ENCODE measurements at regions not wholly inside any gene's neighbourhood (a gene's known extent, or its start where the extent isn't known, plus 50 kb on each side); places are given as distances from the start of the nearest gene placed in this dataset.
"Not testable (repeated sequence)": the region's sequence is repeated elsewhere in the genome, so short reads cannot be mapped to it uniquely, and the experiment has no call there.

DNA sequence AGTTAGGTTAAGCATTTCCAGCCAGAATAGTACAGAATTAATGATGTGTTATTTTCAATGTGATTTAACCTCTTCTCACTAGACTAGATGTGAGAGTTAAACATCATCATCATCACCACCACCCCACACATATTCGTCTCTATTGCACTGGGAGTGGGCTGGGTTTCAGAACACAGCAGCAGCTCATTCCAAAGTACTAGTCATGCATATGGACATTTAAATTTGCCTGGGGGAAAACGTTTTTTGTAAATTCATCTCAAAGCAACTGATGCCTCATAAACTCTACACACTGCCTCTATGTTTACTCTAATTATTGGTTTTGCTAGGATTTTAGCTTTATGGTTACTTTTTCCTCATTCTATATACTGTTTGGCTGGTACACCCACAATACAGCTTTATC, 509.1 kb downstream of the PPP4R3C start:
- no peak overlapping the region for H3K9ac ChIP-seq (ENCODE audit: low read depth, low read length)
- H3K4me3 ChIP-seq (ENCODE audit: low read length) = no peak overlapping the region
- no peaks in the 10 kb centered on the region for H3K4me1 ChIP-seq (ENCODE audit: insufficient read depth, low read length)
- H3K27ac ChIP-seq (ENCODE audit: low read depth, low read length) = no peak overlapping the region
- no peaks in the 10 kb centered on the region for H3K36me3 ChIP-seq (ENCODE audit: insufficient read depth, low read length)
- 67% methylated on average over 1 of the region's 2 CpGs for WGBS
- no peaks in the 10 kb centered on the region for H3K27me3 ChIP-seq (ENCODE audit: insufficient read depth, low read length)
- H3K9me3 ChIP-seq (ENCODE audit: insufficient read depth, low read depth, low read length) = no peaks in the 10 kb centered on the region

DNA sequence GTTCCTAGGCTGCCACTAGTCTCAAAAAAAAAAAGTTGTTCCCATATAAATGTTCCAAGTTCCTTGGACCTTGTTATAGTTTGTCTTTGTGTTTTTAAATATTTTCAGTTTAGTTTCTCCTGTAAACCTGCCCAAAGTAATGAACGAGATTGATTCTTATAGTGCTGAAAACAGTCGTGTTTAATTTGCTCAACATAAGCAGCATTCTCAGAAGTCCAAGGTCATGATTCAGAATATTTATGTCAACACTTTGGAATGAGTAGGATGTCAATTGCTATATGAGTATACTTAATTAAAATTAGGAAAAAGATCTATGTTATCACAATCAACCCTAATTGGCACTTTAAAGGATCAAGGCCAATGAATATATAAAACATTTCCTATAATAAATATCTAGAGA, 510.9 kb downstream of the PPP4R3C start:
- Histone ChIP-seq H3K27me3 (ENCODE audit: insufficient read depth, low read length) (no peaks in the 10 kb centered on the region), H3K9ac (ENCODE audit: low read depth, low read length) (no peak overlapping the region), H3K36me3 (ENCODE audit: insufficient read depth, low read length) (no peaks in the 10 kb centered on the region), H3K4me3 (ENCODE audit: low read length) (no peak overlapping the region), H3K27ac (ENCODE audit: low read depth, low read length) (no peak overlapping the region), H3K9me3 (ENCODE audit: insufficient read depth, low read depth, low read length) (no peaks in the 10 kb centered on the region), H3K4me1 (ENCODE audit: insufficient read depth, low read length) (no peaks in the 10 kb centered on the region)
- 100% methylated on average over 1 of the region's 2 CpGs for WGBS

DNA sequence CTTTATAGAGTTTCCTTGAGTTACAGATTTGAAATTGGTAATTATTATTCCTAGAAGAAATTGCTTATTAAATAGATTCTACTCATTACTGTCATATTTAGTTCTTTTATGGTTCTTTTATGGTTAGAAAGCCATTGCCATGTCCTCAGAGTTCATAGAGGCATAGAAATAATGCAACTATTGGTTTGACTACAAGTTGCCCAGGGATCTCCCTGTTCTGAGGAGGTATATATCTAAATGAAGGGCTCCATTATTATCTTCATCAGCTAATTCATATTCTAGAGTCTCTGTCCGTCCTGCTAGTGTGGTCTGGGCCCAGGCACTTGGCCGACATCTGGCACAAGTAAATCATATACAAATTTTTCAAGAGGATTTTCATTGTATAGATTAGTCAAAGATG, 535.7 kb downstream of the PPP4R3C start:
- H3K4me3 ChIP-seq (ENCODE audit: low read length) = no peak overlapping the region
- H3K27me3 ChIP-seq (ENCODE audit: insufficient read depth, low read length) = no peaks in the 10 kb centered on the region
- no peak overlapping the region for H3K9ac ChIP-seq (ENCODE audit: low read depth, low read length)
- H3K4me1 ChIP-seq (ENCODE audit: insufficient read depth, low read length) = peaks cover 5% of the 10 kb centered on the region; the same call in 1 of the 2 replicates
- WGBS = no CpG with 5 or more reads among the region's 2 CpGs
- H3K9me3 ChIP-seq (ENCODE audit: insufficient read depth, low read depth, low read length) = no peaks in the 10 kb centered on the region
- no peak overlapping the region for H3K27ac ChIP-seq (ENCODE audit: low read depth, low read length)
- H3K36me3 ChIP-seq (ENCODE audit: insufficient read depth, low read length) = no peaks in the 10 kb centered on the region

DNA sequence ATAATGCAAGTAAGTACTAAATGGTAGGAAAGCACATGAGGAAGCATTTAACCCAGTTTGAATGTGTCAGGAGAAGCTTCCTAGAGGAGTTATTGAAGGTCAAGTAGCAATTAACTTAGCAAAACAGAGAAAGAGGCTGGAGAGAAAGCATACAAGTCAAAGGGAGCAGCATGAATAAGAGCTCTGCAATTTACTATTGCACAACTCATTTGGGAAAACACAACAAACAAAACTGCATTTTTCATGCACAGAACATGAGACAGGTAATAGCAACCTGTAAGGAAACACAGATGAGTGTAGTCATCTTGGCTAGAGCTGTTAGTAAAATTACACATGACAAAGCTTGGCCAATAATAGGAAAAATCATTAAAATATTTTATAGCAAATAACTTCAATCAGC, 538.1 kb downstream of the PPP4R3C start:
- no peaks in the 10 kb centered on the region for H3K27me3 ChIP-seq (ENCODE audit: insufficient read depth, low read length)
- no peaks in the 10 kb centered on the region for H3K9me3 ChIP-seq (ENCODE audit: insufficient read depth, low read depth, low read length)
- H3K9ac ChIP-seq (ENCODE audit: low read depth, low read length) = no peak overlapping the region
- no peak overlapping the region for H3K27ac ChIP-seq (ENCODE audit: low read depth, low read length)
- H3K4me3 ChIP-seq (ENCODE audit: low read length) = no peak overlapping the region
- H3K4me1 ChIP-seq (ENCODE audit: insufficient read depth, low read length) = peaks cover under 1% of the 10 kb centered on the region; the same call in 1 of the 2 replicates
- H3K36me3 ChIP-seq (ENCODE audit: insufficient read depth, low read length) = no peaks in the 10 kb centered on the region

DNA sequence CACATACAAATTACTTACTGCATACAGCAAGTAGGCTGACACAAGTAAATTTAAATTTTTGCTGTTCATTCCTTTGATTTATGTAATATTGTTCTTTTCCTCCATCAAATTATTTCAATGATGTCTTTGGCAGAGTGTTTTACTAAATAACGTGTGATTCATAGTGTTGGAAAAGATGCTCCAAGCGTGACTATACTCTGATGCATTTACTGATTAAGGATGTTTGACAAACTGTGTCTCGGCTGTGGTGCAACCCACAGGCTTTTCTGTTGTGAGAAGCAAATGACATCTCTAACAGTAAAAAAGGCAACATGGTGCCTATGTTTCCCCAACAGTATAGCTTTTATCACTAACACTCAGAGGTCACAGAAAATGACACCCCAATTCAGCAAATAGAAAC, 540.9 kb downstream of the PPP4R3C start:
- Histone ChIP-seq H3K4me3 (ENCODE audit: low read length) (no peak overlapping the region), H3K9ac (ENCODE audit: low read depth, low read length) (no peak overlapping the region), H3K36me3 (ENCODE audit: insufficient read depth, low read length) (no peaks in the 10 kb centered on the region), H3K27ac (ENCODE audit: low read depth, low read length) (no peak overlapping the region), H3K4me1 (ENCODE audit: insufficient read depth, low read length) (no peaks in the 10 kb centered on the region), H3K27me3 (ENCODE audit: insufficient read depth, low read length) (no peaks in the 10 kb centered on the region), H3K9me3 (ENCODE audit: insufficient read depth, low read depth, low read length) (no peaks in the 10 kb centered on the region)
- 97% methylated on average over 3 of the region's 3 CpGs for WGBS

DNA sequence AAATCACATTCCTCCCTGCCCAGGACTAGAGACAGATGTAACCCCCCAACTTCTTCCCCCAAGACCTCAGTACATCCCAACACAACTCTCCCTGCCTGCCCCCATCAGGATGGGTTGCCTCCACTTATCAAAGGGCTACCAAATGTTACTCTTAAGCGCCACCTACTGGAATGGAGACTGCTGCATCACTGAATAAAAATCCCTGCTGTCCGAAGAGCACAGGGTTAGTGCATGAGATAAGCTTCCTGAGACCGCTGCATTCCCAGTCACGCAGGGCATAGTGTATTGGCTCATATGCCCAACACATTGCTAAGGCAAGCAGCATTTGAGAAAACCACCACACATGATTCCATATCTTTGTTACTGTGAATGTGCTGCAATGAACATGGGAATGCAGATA, 544.5 kb downstream of the PPP4R3C start:
- no peaks in the 10 kb centered on the region for H3K27me3 ChIP-seq (ENCODE audit: insufficient read depth, low read length)
- no peaks in the 10 kb centered on the region for H3K36me3 ChIP-seq (ENCODE audit: insufficient read depth, low read length)

DNA sequence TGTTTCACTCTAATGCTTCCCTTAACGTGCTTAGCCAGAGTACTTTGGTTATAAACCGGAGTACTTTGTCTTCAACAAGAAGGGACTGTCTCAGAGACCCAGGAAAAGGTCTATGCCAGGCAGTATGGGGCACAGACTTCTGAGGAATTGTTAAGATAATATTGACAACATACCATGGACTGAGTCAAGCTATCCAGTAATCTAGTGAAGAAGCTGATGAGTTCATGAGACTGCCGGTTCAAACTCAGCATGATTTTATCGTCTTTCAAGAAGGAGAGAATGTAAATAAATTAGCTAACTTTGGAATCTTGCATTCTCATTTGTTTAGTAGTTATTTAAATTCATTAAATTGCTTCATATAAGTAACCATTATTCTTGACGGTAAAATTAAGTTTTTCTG, 546.1 kb downstream of the PPP4R3C start:
- no peaks in the 10 kb centered on the region for H3K27me3 ChIP-seq (ENCODE audit: insufficient read depth, low read length)
- H3K36me3 ChIP-seq (ENCODE audit: insufficient read depth, low read length) = no peaks in the 10 kb centered on the region
- WGBS = 95% methylated on average over 2 of the region's 5 CpGs
- no peak overlapping the region for H3K27ac ChIP-seq (ENCODE audit: low read depth, low read length)
- no peak overlapping the region for H3K9ac ChIP-seq (ENCODE audit: low read depth, low read length)
- H3K4me3 ChIP-seq (ENCODE audit: low read length) = no peak overlapping the region
- no peaks in the 10 kb centered on the region for H3K9me3 ChIP-seq (ENCODE audit: insufficient read depth, low read depth, low read length)
- H3K4me1 ChIP-seq (ENCODE audit: insufficient read depth, low read length) = no peaks in the 10 kb centered on the region

More for the DNA sequence above, 544.5 kb downstream of the PPP4R3C start:
- H3K4me1 ChIP-seq (ENCODE audit: insufficient read depth, low read length) = no peaks in the 10 kb centered on the region
- no peak overlapping the region for H3K9ac ChIP-seq (ENCODE audit: low read depth, low read length)
- no peak overlapping the region for H3K27ac ChIP-seq (ENCODE audit: low read depth, low read length)
- H3K9me3 ChIP-seq (ENCODE audit: insufficient read depth, low read depth, low read length) = no peaks in the 10 kb centered on the region
- no peak overlapping the region for H3K4me3 ChIP-seq (ENCODE audit: low read length)
- WGBS = 27% methylated on average over 4 of the region's 4 CpGs

DNA sequence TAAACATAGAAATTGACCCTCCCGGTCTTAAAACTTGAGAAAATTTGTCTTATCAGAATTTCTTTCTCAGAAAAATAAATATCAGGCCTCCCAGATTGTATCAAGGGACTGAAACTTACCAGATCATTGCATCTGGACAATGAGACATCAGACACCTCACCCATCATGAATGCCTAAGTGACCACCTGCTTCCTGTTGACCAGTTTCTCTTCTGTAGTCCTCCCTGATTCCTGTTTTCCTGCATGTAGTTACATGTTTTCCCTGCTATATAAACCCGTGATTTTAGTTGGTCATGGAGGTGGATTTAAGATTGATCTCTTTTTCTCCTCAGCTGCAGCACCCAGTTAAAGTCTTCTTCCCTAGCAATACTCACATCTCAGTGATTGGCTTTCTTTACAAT, 548.1 kb downstream of the PPP4R3C start:
- H3K4me1 ChIP-seq (ENCODE audit: insufficient read depth, low read length) = no peaks in the 10 kb centered on the region
- H3K9ac ChIP-seq (ENCODE audit: low read depth, low read length) = no peak overlapping the region
- H3K27me3 ChIP-seq (ENCODE audit: insufficient read depth, low read length) = no peaks in the 10 kb centered on the region
- WGBS = 100% methylated on average over 1 of the region's 2 CpGs
- no peak overlapping the region for H3K27ac ChIP-seq (ENCODE audit: low read depth, low read length)
- H3K36me3 ChIP-seq (ENCODE audit: insufficient read depth, low read length) = no peaks in the 10 kb centered on the region
- no peak overlapping the region for H3K4me3 ChIP-seq (ENCODE audit: low read length)
- H3K9me3 ChIP-seq (ENCODE audit: insufficient read depth, low read depth, low read length) = no peaks in the 10 kb centered on the region

DNA sequence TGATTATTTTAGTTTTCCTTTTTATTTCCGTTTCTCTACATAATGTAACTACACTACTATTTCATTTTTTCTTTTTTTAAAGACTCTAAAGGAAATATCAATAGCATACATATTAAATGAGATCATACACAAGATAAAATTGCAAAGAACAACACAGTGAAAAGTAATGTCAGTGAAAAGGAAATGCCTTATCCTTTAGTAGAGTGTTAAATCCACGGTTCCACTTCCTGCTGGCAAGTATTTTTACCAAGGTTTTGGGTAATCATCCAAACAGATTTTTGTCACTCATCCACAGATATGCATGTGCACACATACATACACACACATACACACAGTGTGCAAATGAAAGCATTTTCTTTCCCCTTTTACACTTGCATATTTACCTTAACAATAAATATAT, 548.9 kb downstream of the PPP4R3C start:
- Histone ChIP-seq H3K27me3 (ENCODE audit: insufficient read depth, low read length) (no peaks in the 10 kb centered on the region), H3K27ac (ENCODE audit: low read depth, low read length) (no peak overlapping the region), H3K36me3 (ENCODE audit: insufficient read depth, low read length) (no peaks in the 10 kb centered on the region), H3K9me3 (ENCODE audit: insufficient read depth, low read depth, low read length) (no peaks in the 10 kb centered on the region), H3K9ac (ENCODE audit: low read depth, low read length) (no peak overlapping the region), H3K4me3 (ENCODE audit: low read length) (no peak overlapping the region), H3K4me1 (ENCODE audit: insufficient read depth, low read length) (no peaks in the 10 kb centered on the region)
- WGBS = 73% methylated on average over 1 of the region's 2 CpGs

DNA sequence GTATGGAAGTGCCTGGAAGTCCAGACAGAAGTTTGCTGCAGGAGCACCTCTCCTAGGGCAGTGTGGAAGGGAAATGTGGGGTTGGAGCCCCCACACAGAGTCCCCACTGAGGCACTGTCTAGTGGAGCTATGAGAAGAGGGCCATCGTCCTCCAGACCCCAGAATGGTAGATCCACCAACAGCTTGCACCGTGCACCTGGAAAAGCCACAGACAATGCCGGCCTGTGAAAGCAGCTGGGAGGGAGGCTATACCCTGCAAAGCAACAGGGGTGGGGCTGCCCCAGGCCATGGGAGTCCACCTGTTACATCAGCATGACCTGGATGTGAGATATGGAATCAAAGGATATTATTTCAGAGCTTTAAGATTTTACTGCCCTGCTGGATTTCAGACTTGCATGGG, 551.4 kb downstream of the PPP4R3C start:
- 97% methylated on average over 3 of the region's 3 CpGs for WGBS
- H3K36me3 ChIP-seq (ENCODE audit: insufficient read depth, low read length); H3K9ac ChIP-seq (ENCODE audit: low read depth, low read length); H3K27ac ChIP-seq (ENCODE audit: low read depth, low read length); H3K4me3 ChIP-seq (ENCODE audit: low read length); H3K9me3 ChIP-seq (ENCODE audit: insufficient read depth, low read depth, low read length); H3K27me3 ChIP-seq (ENCODE audit: insufficient read depth, low read length); H3K4me1 ChIP-seq (ENCODE audit: insufficient read depth, low read length): not testable (repeated sequence)

DNA sequence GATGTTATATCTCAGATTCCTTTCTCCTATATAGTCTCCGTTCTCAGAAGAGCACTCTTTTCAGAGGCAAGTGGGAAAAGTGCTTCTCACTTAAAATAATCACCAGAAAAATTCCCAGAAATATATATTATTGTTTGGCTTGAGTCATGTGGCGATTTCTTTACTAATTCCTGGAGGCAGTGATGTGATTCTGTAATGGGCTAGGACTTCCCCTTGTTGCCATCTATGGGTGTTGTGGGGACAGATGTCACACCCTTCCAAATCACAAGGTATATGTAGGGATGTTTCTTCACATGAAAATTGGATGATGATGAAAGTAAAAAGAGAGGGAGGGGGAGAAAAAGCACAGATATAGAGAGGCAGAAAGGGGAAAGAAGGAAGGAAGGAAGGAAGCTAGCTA, 553.4 kb downstream of the PPP4R3C start:
- H3K9ac ChIP-seq (ENCODE audit: low read depth, low read length) = no peak overlapping the region
- H3K4me1 ChIP-seq (ENCODE audit: insufficient read depth, low read length) = no peaks in the 10 kb centered on the region
- H3K9me3 ChIP-seq (ENCODE audit: insufficient read depth, low read depth, low read length) = no peaks in the 10 kb centered on the region
- no peak overlapping the region for H3K4me3 ChIP-seq (ENCODE audit: low read length)
- no peaks in the 10 kb centered on the region for H3K27me3 ChIP-seq (ENCODE audit: insufficient read depth, low read length)
- WGBS = 100% methylated on average over 1 of the region's 2 CpGs
- H3K27ac ChIP-seq (ENCODE audit: low read depth, low read length) = no peak overlapping the region
- H3K36me3 ChIP-seq (ENCODE audit: insufficient read depth, low read length) = no peaks in the 10 kb centered on the region

DNA sequence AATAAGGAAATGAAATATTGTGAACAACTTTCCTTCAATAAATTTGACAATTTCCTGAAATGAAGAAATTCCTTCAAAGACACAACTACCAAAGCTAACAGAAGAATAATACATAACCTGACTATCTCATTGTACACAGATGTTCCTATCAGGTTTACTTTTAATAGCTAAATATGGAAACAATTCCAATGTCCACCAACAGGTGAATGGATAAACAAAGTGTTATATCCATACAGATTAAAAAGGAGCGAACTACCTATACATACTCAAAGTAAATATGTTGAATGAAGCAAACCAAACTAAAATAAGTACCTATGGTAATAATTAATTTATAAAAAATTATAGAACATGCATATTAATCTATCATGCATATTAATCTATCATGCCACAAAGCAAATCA, 554.9 kb downstream of the PPP4R3C start:
- no peaks in the 10 kb centered on the region for H3K9me3 ChIP-seq (ENCODE audit: insufficient read depth, low read depth, low read length)
- no peaks in the 10 kb centered on the region for H3K4me1 ChIP-seq (ENCODE audit: insufficient read depth, low read length)
- H3K36me3 ChIP-seq (ENCODE audit: insufficient read depth, low read length) = no peaks in the 10 kb centered on the region
- no peak overlapping the region for H3K4me3 ChIP-seq (ENCODE audit: low read length)
- no CpG with 5 or more reads among the region's 1 CpG for WGBS
- H3K9ac ChIP-seq (ENCODE audit: low read depth, low read length) = no peak overlapping the region
- H3K27me3 ChIP-seq (ENCODE audit: insufficient read depth, low read length) = no peaks in the 10 kb centered on the region
- no peak overlapping the region for H3K27ac ChIP-seq (ENCODE audit: low read depth, low read length)
